Mesenchymal stem cell (in vitro differentiated cells and primary cell): ENCODE measurements at regions not wholly inside any gene's neighbourhood (a gene's known extent, or its start where the extent isn't known, plus 50 kb on each side); places are given as distances from the start of the nearest gene placed in this dataset.

Source experiments
- DNase-seq: peaks from one replicate; pipeline ENCODE4 v3.0.0-alpha.2; 2013
- H2AFZ ChIP-seq: one replicate; pipeline ENCODE4 v1.6.1; 2013; ENCODE audit warnings: low read depth, mild to moderate bottlenecking, control low read depth, inconsistent platforms, low read length, moderate library complexity
- H2AK5ac ChIP-seq: 2 replicates; pipeline ENCODE4 v1.6.1; 2013; ENCODE audit warnings: low read length, moderate library complexity, mild to moderate bottlenecking, inconsistent platforms; ENCODE audit not compliant: severe bottlenecking
- H2BK120ac ChIP-seq: one replicate; pipeline ENCODE4 v1.6.1; 2013; ENCODE audit warnings: low read depth, mild to moderate bottlenecking, inconsistent platforms, low read length, moderate library complexity
- H2BK12ac ChIP-seq, 2 experiments: one replicate each; pipeline ENCODE4 v1.6.1; 2013; ENCODE audit warnings: inconsistent platforms in 2 of 2, low read length in 2 of 2, mild to moderate bottlenecking in 2 of 2, moderate library complexity in 2 of 2, control low read depth in 1 of 2
- H2BK15ac ChIP-seq: one replicate; pipeline ENCODE4 v1.6.1; 2013; ENCODE audit warnings: mild to moderate bottlenecking, low read depth, inconsistent platforms; ENCODE audit not compliant: poor library complexity, severe bottlenecking
- H2BK5ac ChIP-seq: 2 replicates; pipeline ENCODE4 v1.6.1; 2013; ENCODE audit warnings: low read depth, mild to moderate bottlenecking, low read length, control low read depth, inconsistent platforms; ENCODE audit not compliant: poor library complexity, severe bottlenecking
- H3K14ac ChIP-seq, 2 experiments: one replicate each; pipeline ENCODE4 v1.6.1; 2013; ENCODE audit warnings: inconsistent platforms in 2 of 2, low read length in 2 of 2, control low read depth in 1 of 2, mild to moderate bottlenecking in 1 of 2, moderate library complexity in 1 of 2
- H3K18ac ChIP-seq, 2 experiments: one replicate each; pipeline ENCODE4 v1.6.1; 2013; ENCODE audit warnings: inconsistent platforms in 2 of 2, low read length in 2 of 2, control low read depth in 1 of 2, low read depth in 1 of 2, mild to moderate bottlenecking in 1 of 2
- H3K23ac ChIP-seq, 2 experiments: one replicate each; pipeline ENCODE4 v1.6.1; 2013; ENCODE audit warnings: inconsistent platforms in 2 of 2, low read length in 2 of 2, mild to moderate bottlenecking in 2 of 2, moderate library complexity in 2 of 2, control low read depth in 1 of 2
- H3K27ac ChIP-seq: 2 replicates; pipeline ENCODE4 v1.5.1; 2013; ENCODE audit warnings: mild to moderate bottlenecking, moderate library complexity, low read length, control low read depth, inconsistent platforms; ENCODE audit not compliant: poor library complexity, severe bottlenecking
- H3K27me3 ChIP-seq, 2 experiments: 2 replicates each; pipeline versions ENCODE4 v1.6.1 to v1.7.0; 2013; ENCODE audit warnings: low read length in 2 of 2, mild to moderate bottlenecking in 2 of 2, moderate library complexity in 2 of 2, control low read depth in 1 of 2, inconsistent platforms in 1 of 2; ENCODE audit not compliant: control insufficient read depth in 1 of 2, insufficient read depth in 1 of 2
- H3K36me3 ChIP-seq, 2 experiments: 2 replicates each; pipeline versions ENCODE4 v1.6.1 to v1.7.0; 2013; ENCODE audit warnings: low read length in 2 of 2, control low read depth in 1 of 2, inconsistent platforms in 1 of 2, low read depth in 1 of 2, mild to moderate bottlenecking in 1 of 2; ENCODE audit not compliant: insufficient read depth in 2 of 2, control insufficient read depth in 1 of 2
- H3K4ac ChIP-seq, 2 experiments: one replicate each; pipeline ENCODE4 v1.6.1; 2013; ENCODE audit warnings: inconsistent platforms in 2 of 2, low read length in 2 of 2, mild to moderate bottlenecking in 2 of 2, moderate library complexity in 2 of 2, control low read depth in 1 of 2, low read depth in 1 of 2
- H3K4me1 ChIP-seq: 2 replicates; pipeline ENCODE4 v1.6.1; 2013; ENCODE audit warnings: low read depth, low read length, control low read depth; ENCODE audit not compliant: control insufficient read depth, insufficient read depth
- H3K4me2 ChIP-seq: 2 replicates; pipeline ENCODE4 v1.6.1; 2013; ENCODE audit warnings: low read length, mild to moderate bottlenecking, inconsistent platforms; ENCODE audit not compliant: poor library complexity, severe bottlenecking
- H3K4me3 ChIP-seq, 2 experiments: 2 replicates each; pipeline versions ENCODE4 v1.5.1 to v1.7.0; 2013; ENCODE audit warnings: low read length in 2 of 2, mild to moderate bottlenecking in 2 of 2, control low read depth in 1 of 2, low read depth in 1 of 2; ENCODE audit not compliant: insufficient read depth in 1 of 2
- H3K79me1 ChIP-seq: replicated peaks from 2 replicates; pipeline ENCODE4 v1.6.1; 2013; ENCODE audit warnings: mild to moderate bottlenecking, control low read depth, low read length, inconsistent platforms; ENCODE audit not compliant: poor library complexity, severe bottlenecking
- H3K9ac ChIP-seq: 2 replicates; pipeline ENCODE4 v1.7.0; 2013; ENCODE audit warnings: mild to moderate bottlenecking, low read length, moderate library complexity
- H3K9me3 ChIP-seq: 2 replicates; pipeline ENCODE4 v1.7.0; 2013; ENCODE audit warnings: mild to moderate bottlenecking, low read length; ENCODE audit not compliant: control insufficient read depth
- H4K8ac ChIP-seq: one replicate; pipeline ENCODE4 v1.6.1; 2013; ENCODE audit warnings: inconsistent platforms, mild to moderate bottlenecking, low read length, moderate library complexity
- H4K91ac ChIP-seq: one replicate; pipeline ENCODE4 v1.6.1; 2013; ENCODE audit warnings: mild to moderate bottlenecking, low read length, inconsistent platforms
- WGBS: methylation state at CpG from one replicate; pipeline ENCODE4 v1.1.7; 2013; ENCODE audit warnings: mixed read lengths; 5-methylcytosine and 5-hydroxymethylcytosine counted together

GRCh38 chr4:135114079-135114478 lies 912.5 kb upstream of the PABPC4L start:
- H2BK12ac ChIP-seq = no peak overlapping the region
- WGBS = 64% methylated on average over 2 of the region's 2 CpGs
- no peak overlapping the region for H3K9ac ChIP-seq
- H3K27ac ChIP-seq = no peak overlapping the region
- H4K8ac ChIP-seq = no peak overlapping the region
- no peaks in the 10 kb centered on the region for H3K27me3 ChIP-seq
- no peak overlapping the region for H3K18ac ChIP-seq
- H3K4me2 ChIP-seq = no peak overlapping the region
- no peak overlapping the region for H2BK15ac ChIP-seq
- H2BK5ac ChIP-seq = no peak overlapping the region
- no peak overlapping the region for H2AFZ ChIP-seq
- H3K4me3 ChIP-seq = no peak overlapping the region
- no peaks in the 10 kb centered on the region for H3K79me1 ChIP-seq
- peaks cover 4% of the 10 kb centered on the region for H3K9me3 ChIP-seq
- no peak overlapping the region for H2AK5ac ChIP-seq
- no peaks in the 10 kb centered on the region for H3K4me1 ChIP-seq
- H4K91ac ChIP-seq = no peak overlapping the region
- H3K14ac ChIP-seq = no peak overlapping the region
- H2BK120ac ChIP-seq = no peak overlapping the region
- no peaks in the 10 kb centered on the region for H3K36me3 ChIP-seq
- H3K23ac ChIP-seq = no peak overlapping the region
- no peak overlapping the region for H3K4ac ChIP-seq
- no peak for DNase-seq

DNA sequence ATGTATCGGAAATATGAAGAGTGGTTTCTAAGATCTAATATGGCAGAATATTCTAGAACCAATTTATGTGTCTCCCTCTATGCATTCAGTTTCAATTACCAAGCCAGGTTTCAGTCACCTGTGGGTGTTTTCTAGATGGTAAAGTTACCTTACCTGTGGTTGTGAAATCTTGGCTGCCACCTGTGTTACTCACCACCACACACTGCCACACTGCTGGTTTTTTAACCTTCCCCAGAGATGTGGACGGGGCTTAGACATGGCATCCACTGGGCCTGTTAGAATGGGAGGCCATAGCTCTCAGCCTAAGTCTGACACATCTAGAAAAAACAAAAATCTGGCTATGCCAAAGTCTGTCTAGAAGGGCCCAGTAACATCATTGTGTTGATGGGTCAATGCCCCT lies 896.5 kb upstream of the PABPC4L start:
- no peaks in the 10 kb centered on the region for H3K27me3 ChIP-seq
- H2AFZ ChIP-seq = no peak overlapping the region
- no peak overlapping the region for H3K4ac ChIP-seq
- no peak overlapping the region for H2BK5ac ChIP-seq
- H3K79me1 ChIP-seq = no peaks in the 10 kb centered on the region
- H3K9me3 ChIP-seq = no peaks in the 10 kb centered on the region
- no peak overlapping the region for H3K18ac ChIP-seq
- H4K91ac ChIP-seq = no peak overlapping the region
- no peak for DNase-seq
- no peak overlapping the region for H4K8ac ChIP-seq
- no peak overlapping the region for H2AK5ac ChIP-seq
- no peak overlapping the region for H3K27ac ChIP-seq
- H3K9ac ChIP-seq = no peak overlapping the region
- no peak overlapping the region for H2BK12ac ChIP-seq
- no peak overlapping the region for H3K23ac ChIP-seq
- H2BK15ac ChIP-seq = no peak overlapping the region
- 71% methylated on average over 1 of the region's 2 CpGs for WGBS
- H3K4me2 ChIP-seq = no peak overlapping the region
- no peak overlapping the region for H3K4me3 ChIP-seq
- H3K14ac ChIP-seq = no peak overlapping the region
- H3K4me1 ChIP-seq = no peaks in the 10 kb centered on the region
- H3K36me3 ChIP-seq = no peaks in the 10 kb centered on the region
- no peak overlapping the region for H2BK120ac ChIP-seq

GRCh38 chr4:135073389-135073788 lies 871.8 kb upstream of the PABPC4L start:
- no peak overlapping the region for H3K4ac ChIP-seq
- H2BK15ac ChIP-seq = no peak overlapping the region
- WGBS = no CpG with 5 or more reads among the region's 2 CpGs
- H3K79me1 ChIP-seq = no peaks in the 10 kb centered on the region
- H4K8ac ChIP-seq = no peak overlapping the region
- H3K27me3 ChIP-seq = no peaks in the 10 kb centered on the region
- H3K14ac ChIP-seq = no peak overlapping the region
- no peak overlapping the region for H2BK12ac ChIP-seq
- H3K18ac ChIP-seq = no peak overlapping the region
- DNase-seq = no peak
- no peak overlapping the region for H3K27ac ChIP-seq
- no peak overlapping the region for H3K9ac ChIP-seq
- H2AFZ ChIP-seq = no peak overlapping the region
- no peak overlapping the region for H2BK120ac ChIP-seq
- no peaks in the 10 kb centered on the region for H3K4me1 ChIP-seq
- H3K4me3 ChIP-seq = no peak overlapping the region
- H4K91ac ChIP-seq = no peak overlapping the region
- no peak overlapping the region for H2BK5ac ChIP-seq
- H3K23ac ChIP-seq = no peak overlapping the region
- H3K36me3 ChIP-seq = no peaks in the 10 kb centered on the region
- no peak overlapping the region for H2AK5ac ChIP-seq
- peaks cover 3% of the 10 kb centered on the region for H3K9me3 ChIP-seq
- no peak overlapping the region for H3K4me2 ChIP-seq

- DNase-seq = no peak
- Histone ChIP-seq H2AFZ (no peak overlapping the region), H3K14ac (no peak overlapping the region), H2AK5ac (no peak overlapping the region), H3K27me3 (no peaks in the 10 kb centered on the region), H4K91ac (no peak overlapping the region), H3K27ac (no peak overlapping the region), H2BK15ac (no peak overlapping the region), H3K9me3 (peaks cover 3% of the 10 kb centered on the region), H3K23ac (no peak overlapping the region), H3K4me1 (no peaks in the 10 kb centered on the region), H2BK5ac (no peak overlapping the region), H3K4me2 (no peak overlapping the region), H3K36me3 (no peaks in the 10 kb centered on the region), H3K4ac (no peak overlapping the region), H2BK12ac (no peak overlapping the region), H3K9ac (no peak overlapping the region), H4K8ac (no peak overlapping the region), H3K18ac (no peak overlapping the region), H3K79me1 (no peaks in the 10 kb centered on the region), H2BK120ac (no peak overlapping the region), H3K4me3 (no peak overlapping the region)
- 75% methylated on average over 3 of the region's 3 CpGs for WGBS
Observed at GRCh38 chr4:135072553-135072952, 871.0 kb upstream of the PABPC4L start.
